DND-41 (cell line): ENCODE measurements at regions not wholly inside any gene's neighbourhood (a gene's known extent, or its start where the extent isn't known, plus 50 kb on each side); places are given as distances from the start of the nearest gene placed in this dataset.

Experiments
- ATAC-seq: fragments of 200-7000 bp; cut with Tn5 transposase; 3 replicates; pipeline ENCODE4 v1.9.1; 2021; ENCODE audit warnings: low read depth; ENCODE audit not compliant: insufficient read depth
- DNase-seq: peaks from one replicate; pipeline ENCODE4 v3.0.0-alpha.2; 2020
- H2AFZ ChIP-seq: 2 replicates; pipeline ENCODE4 v1.6.0; 2012; ENCODE audit warnings: low read depth, low read length
- H3K27ac ChIP-seq: 2 replicates; pipeline ENCODE4 v1.5.1; 2012; ENCODE audit warnings: low read length, inconsistent platforms
- H3K27me3 ChIP-seq: fragments of 200-600 bp; sonication (generic); 2 replicates; pipeline ENCODE4 v1.6.0; 2012; ENCODE audit warnings: low read length, mild to moderate bottlenecking, inconsistent platforms; ENCODE audit not compliant: insufficient read depth, poor library complexity
- H3K36me3 ChIP-seq: 2 replicates; pipeline ENCODE4 v1.5.1; 2012; ENCODE audit warnings: low read length, inconsistent platforms; ENCODE audit not compliant: insufficient read depth
- H3K4me1 ChIP-seq: 2 replicates; pipeline ENCODE4 v1.5.1; 2012; ENCODE audit warnings: mild to moderate bottlenecking, low read length; ENCODE audit not compliant: insufficient read depth
- H3K4me2 ChIP-seq: 2 replicates; pipeline ENCODE4 v1.6.0; 2012; ENCODE audit warnings: mild to moderate bottlenecking, moderate library complexity, low read length, inconsistent platforms; ENCODE audit not compliant: insufficient read depth
- H3K4me3 ChIP-seq, 2 experiments: fragments of 200-600 bp in 1 of 2; shearing (Covaris generic) in 1 of 2; 2 replicates each; pipeline ENCODE4 v1.5.1; 2012 to 2016; ENCODE audit warnings: inconsistent platforms in 2 of 2, low read length in 2 of 2, mild to moderate bottlenecking in 2 of 2, low read depth in 1 of 2, moderate library complexity in 1 of 2
- H3K79me2 ChIP-seq: 2 replicates; pipeline ENCODE4 v1.6.0; 2012; ENCODE audit warnings: low read length, inconsistent platforms; ENCODE audit not compliant: insufficient read depth
- H3K9ac ChIP-seq: 2 replicates; pipeline ENCODE4 v1.6.0; 2012; ENCODE audit warnings: low read depth, mild to moderate bottlenecking, inconsistent platforms, low read length, moderate library complexity
- H3K9me3 ChIP-seq: 2 replicates; pipeline ENCODE4 v1.5.1; 2012; ENCODE audit warnings: low read length, moderate library complexity, mild to moderate bottlenecking, inconsistent platforms; ENCODE audit not compliant: insufficient read depth, severe bottlenecking
- H4K20me1 ChIP-seq: 2 replicates; pipeline ENCODE4 v1.6.0; 2012; ENCODE audit warnings: low read length; ENCODE audit not compliant: insufficient read depth
- EZH2 ChIP-seq: IDR thresholded peaks from 3 replicates; pipeline ENCODE4 v1.6.1; 2012; ENCODE audit warnings: borderline replicate concordance, low read depth, mild to moderate bottlenecking, moderate library complexity, low read length, inconsistent platforms; ENCODE audit not compliant: severe bottlenecking
- TF ChIP-seq, protein P1 (sequence below): IDR thresholded peaks from 2 replicates; pipeline ENCODE4 v1.5.1; 2012; ENCODE audit warnings: borderline replicate concordance, low read length, moderate library complexity, mild to moderate bottlenecking; ENCODE audit not compliant: poor library complexity, severe bottlenecking; ENCODE audit errors: extremely low read depth

DNA sequence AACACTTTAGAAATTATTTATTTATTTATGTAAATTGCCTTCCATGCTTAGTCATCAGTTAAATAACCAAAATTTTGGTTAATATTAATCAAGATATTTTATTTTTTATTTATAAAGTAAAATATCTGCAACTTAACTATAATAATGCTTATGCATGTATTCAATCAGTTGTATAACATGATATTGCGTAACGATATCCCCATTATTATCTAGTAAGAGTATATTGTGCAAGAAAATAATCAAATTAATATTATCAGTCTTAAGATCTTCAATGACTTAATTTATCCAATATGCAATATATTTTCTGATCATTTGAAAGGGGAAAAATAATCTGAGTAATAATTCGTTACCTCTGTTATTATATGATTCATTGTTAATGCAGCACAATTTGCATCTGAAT lies 596.7 kb downstream of the GABRG1 start:
- no peaks in the 10 kb centered on the region for H4K20me1 ChIP-seq
- ATAC-seq (no peak), DNase-seq (no peak)
- no peaks in the 10 kb centered on the region for H3K4me1 ChIP-seq
- no peaks in the 10 kb centered on the region for H3K27me3 ChIP-seq
- H3K4me2 ChIP-seq = no peak overlapping the region
- H3K4me3 ChIP-seq = no peak overlapping the region
- H3K36me3 ChIP-seq = no peaks in the 10 kb centered on the region
- no peak overlapping the region for H3K9ac ChIP-seq
- H3K9me3 ChIP-seq = peaks cover 2% of the 10 kb centered on the region
- no peak for TF ChIP-seq EZH2
- TF ChIP-seq, protein P1, sequence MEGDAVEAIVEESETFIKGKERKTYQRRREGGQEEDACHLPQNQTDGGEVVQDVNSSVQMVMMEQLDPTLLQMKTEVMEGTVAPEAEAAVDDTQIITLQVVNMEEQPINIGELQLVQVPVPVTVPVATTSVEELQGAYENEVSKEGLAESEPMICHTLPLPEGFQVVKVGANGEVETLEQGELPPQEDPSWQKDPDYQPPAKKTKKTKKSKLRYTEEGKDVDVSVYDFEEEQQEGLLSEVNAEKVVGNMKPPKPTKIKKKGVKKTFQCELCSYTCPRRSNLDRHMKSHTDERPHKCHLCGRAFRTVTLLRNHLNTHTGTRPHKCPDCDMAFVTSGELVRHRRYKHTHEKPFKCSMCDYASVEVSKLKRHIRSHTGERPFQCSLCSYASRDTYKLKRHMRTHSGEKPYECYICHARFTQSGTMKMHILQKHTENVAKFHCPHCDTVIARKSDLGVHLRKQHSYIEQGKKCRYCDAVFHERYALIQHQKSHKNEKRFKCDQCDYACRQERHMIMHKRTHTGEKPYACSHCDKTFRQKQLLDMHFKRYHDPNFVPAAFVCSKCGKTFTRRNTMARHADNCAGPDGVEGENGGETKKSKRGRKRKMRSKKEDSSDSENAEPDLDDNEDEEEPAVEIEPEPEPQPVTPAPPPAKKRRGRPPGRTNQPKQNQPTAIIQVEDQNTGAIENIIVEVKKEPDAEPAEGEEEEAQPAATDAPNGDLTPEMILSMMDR = no peak
- H2AFZ ChIP-seq = no peak overlapping the region
- H3K27ac ChIP-seq = no peak overlapping the region
- H3K79me2 ChIP-seq = no peaks in the 10 kb centered on the region

- no peaks in the 10 kb centered on the region for H3K27me3 ChIP-seq
- no peaks in the 10 kb centered on the region for H3K9me3 ChIP-seq
- H3K9ac ChIP-seq = no peak overlapping the region
- H3K27ac ChIP-seq = no peak overlapping the region
- no peak for DNase-seq
- no peaks in the 10 kb centered on the region for H3K36me3 ChIP-seq
- no peaks in the 10 kb centered on the region for H3K79me2 ChIP-seq
- no peak for TF ChIP-seq EZH2
- TF ChIP-seq, protein P1 = no peak
- H3K4me2 ChIP-seq = no peak overlapping the region
- H4K20me1 ChIP-seq = no peaks in the 10 kb centered on the region
- H3K4me3 ChIP-seq = no peak overlapping the region
- H3K4me1 ChIP-seq = no peaks in the 10 kb centered on the region
- no peak for ATAC-seq
- H2AFZ ChIP-seq = no peak overlapping the region
Measured at GRCh38 chr4:45518832-45519231, 605.0 kb downstream of the GABRG1 start.

DNA sequence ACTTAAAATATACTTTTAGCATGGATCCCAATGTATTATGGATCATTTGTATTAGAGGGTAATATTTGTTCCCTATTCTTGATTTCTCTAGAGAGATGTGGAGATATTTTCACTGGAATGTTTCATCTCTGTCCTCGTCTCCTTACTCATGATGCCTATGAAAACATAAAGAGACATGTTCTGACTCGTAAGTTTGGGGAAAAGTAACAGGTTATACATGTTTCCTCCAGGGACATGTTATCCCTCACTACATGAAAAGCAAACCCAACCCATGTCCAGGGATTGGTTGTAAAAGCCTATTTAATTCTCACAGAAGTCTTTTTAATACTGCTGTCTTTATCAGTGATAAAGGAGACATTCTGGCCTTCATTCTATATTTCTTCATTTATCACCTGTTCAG lies 621.4 kb downstream of the GABRG1 start:
- TF ChIP-seq, protein P1 = no peak
- no peak for TF ChIP-seq EZH2

GRCh38 chr4:45484740-45485139 lies 639.1 kb downstream of the GABRG1 start:
- no peak overlapping the region for H3K4me2 ChIP-seq
- no peaks in the 10 kb centered on the region for H3K4me1 ChIP-seq
- H3K4me3 ChIP-seq = no peak overlapping the region
- no peaks in the 10 kb centered on the region for H4K20me1 ChIP-seq
- H3K27ac ChIP-seq = no peak overlapping the region
- TF ChIP-seq, protein P1 = no peak
- TF ChIP-seq EZH2 = no peak
- H3K36me3 ChIP-seq = no peaks in the 10 kb centered on the region
- H2AFZ ChIP-seq = no peak overlapping the region
- ATAC-seq (no peak), DNase-seq (no peak)
- H3K27me3 ChIP-seq = no peaks in the 10 kb centered on the region
- H3K79me2 ChIP-seq = no peaks in the 10 kb centered on the region
- no peaks in the 10 kb centered on the region for H3K9me3 ChIP-seq
- H3K9ac ChIP-seq = no peak overlapping the region

More for the DNA sequence above, 621.4 kb downstream of the GABRG1 start:
- no peak overlapping the region for H3K9ac ChIP-seq
- H3K4me2 ChIP-seq = no peak overlapping the region
- H3K36me3 ChIP-seq = no peaks in the 10 kb centered on the region
- H2AFZ ChIP-seq = no peak overlapping the region
- no peak overlapping the region for H3K27ac ChIP-seq
- ATAC-seq (no peak), DNase-seq (no peak)
- no peaks in the 10 kb centered on the region for H3K27me3 ChIP-seq
- no peaks in the 10 kb centered on the region for H3K79me2 ChIP-seq
- no peaks in the 10 kb centered on the region for H3K4me1 ChIP-seq
- H3K9me3 ChIP-seq = no peaks in the 10 kb centered on the region
- no peaks in the 10 kb centered on the region for H4K20me1 ChIP-seq
- H3K4me3 ChIP-seq = no peak overlapping the region
